OCI-LY3 (cell line): ENCODE measurements at regions not wholly inside any gene's neighbourhood (a gene's known extent, or its start where the extent isn't known, plus 50 kb on each side); places are given as distances from the start of the nearest gene placed in this dataset.

Source experiments
- CTCF ChIP-seq: fragments of 200-600, 300-600 bp; sonication (generic); IDR thresholded peaks from 2 replicates; pipeline ENCODE4 v1.5.1; 2014; ENCODE audit warnings: antibody characterized with exemption, low read length, low read depth
- EZH2phosphoT487 ChIP-seq: fragments of 200-600 bp; shearing (Covaris generic); IDR thresholded peaks from 2 replicates; pipeline ENCODE4 v1.6.1; 2018; ENCODE audit warnings: antibody characterized with exemption, mixed run types, low read depth

DNA sequence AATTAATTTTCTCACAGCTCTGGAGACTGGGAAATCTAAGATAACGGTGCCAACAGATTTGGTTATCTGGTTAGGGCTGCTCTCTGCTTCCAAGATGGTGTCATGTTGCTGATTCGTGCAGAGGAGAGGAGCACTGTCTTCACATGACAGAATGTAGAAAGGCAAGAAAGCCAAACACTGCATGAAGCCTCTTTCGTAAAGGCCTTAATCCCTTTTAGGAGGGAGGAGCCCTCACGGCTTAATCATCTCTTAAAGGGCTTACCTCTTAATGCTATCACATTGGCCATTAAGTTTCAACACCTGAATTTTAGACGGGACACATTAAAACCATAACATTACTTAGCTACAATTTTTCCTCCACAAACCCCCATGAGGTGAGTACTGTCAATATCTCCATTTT lies 174.1 kb downstream of the COX18 start:
- TF ChIP-seq CTCF (no peak), EZH2phosphoT487 (no peak)
